Neural crest cell (in vitro differentiated cells): ENCODE measurements at regions not wholly inside any gene's neighbourhood (a gene's known extent, or its start where the extent isn't known, plus 50 kb on each side); places are given as distances from the start of the nearest gene placed in this dataset.

Experiments
- DNase-seq: peaks from one replicate; pipeline ENCODE4 v3.0.0; 2021; ENCODE audit warnings: low read depth, mixed read lengths, low spot score
- H3K27ac Mint-ChIP-seq: one replicate; pipeline ENCODE4 v1.8.0; 2021; ENCODE audit warnings: mild to moderate bottlenecking, mixed read lengths; ENCODE audit not compliant: unreplicated experiment
- H3K27me3 Mint-ChIP-seq: 2 replicates; pipeline ENCODE4 v1.8.0; 2021; ENCODE audit warnings: low read depth, mild to moderate bottlenecking, mixed read lengths
- H3K36me3 Mint-ChIP-seq: 2 replicates; pipeline ENCODE4 v1.8.0; 2021; ENCODE audit warnings: low read depth, mild to moderate bottlenecking, mixed read lengths
- H3K4me1 Mint-ChIP-seq: 2 replicates; pipeline ENCODE4 v1.8.0; 2021; ENCODE audit warnings: mixed read lengths
- H3K4me3 Mint-ChIP-seq: one replicate; pipeline ENCODE4 v1.8.0; 2021; ENCODE audit warnings: mild to moderate bottlenecking, mixed read lengths
- H3K9me3 Mint-ChIP-seq: 2 replicates; pipeline ENCODE4 v1.8.0; 2021; ENCODE audit warnings: mixed read lengths
- TF ChIP-seq, protein P1 (sequence below): fragments of 200-600 bp; sonication (generic); conservative IDR thresholded peaks from 2 replicates; pipeline ENCODE4 v1.5.0; 2021; ENCODE audit warnings: antibody characterized with exemption, mild to moderate bottlenecking

DNA sequence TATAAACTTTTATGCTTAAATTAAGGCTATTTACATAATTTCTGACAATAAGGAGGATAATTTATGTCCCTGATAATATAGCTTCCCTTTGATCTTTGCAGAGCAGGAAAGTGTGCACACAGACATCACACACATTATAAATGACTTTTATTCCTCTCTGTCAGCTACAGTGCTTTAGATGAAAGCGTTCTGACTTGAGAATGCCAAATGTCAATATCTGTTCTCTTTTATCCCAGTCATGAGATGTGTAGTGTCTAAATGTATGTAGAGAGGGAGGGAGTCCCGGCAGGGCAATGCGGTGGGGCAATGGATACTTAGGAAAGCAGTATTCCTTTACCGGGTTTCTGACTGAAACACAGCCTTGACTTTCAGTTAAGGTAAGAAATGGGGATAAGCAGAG lies 225.4 kb upstream of the CHORDC1 start:
- Mint-ChIP-seq H3K4me3 (no peak overlapping the region), H3K36me3 (no peaks in the 10 kb centered on the region), H3K4me1 (peaks cover 3% of the 10 kb centered on the region), H3K27ac (no peak overlapping the region), H3K9me3 (no peaks in the 10 kb centered on the region), H3K27me3 (no peaks in the 10 kb centered on the region)
- TF ChIP-seq, protein P1, sequence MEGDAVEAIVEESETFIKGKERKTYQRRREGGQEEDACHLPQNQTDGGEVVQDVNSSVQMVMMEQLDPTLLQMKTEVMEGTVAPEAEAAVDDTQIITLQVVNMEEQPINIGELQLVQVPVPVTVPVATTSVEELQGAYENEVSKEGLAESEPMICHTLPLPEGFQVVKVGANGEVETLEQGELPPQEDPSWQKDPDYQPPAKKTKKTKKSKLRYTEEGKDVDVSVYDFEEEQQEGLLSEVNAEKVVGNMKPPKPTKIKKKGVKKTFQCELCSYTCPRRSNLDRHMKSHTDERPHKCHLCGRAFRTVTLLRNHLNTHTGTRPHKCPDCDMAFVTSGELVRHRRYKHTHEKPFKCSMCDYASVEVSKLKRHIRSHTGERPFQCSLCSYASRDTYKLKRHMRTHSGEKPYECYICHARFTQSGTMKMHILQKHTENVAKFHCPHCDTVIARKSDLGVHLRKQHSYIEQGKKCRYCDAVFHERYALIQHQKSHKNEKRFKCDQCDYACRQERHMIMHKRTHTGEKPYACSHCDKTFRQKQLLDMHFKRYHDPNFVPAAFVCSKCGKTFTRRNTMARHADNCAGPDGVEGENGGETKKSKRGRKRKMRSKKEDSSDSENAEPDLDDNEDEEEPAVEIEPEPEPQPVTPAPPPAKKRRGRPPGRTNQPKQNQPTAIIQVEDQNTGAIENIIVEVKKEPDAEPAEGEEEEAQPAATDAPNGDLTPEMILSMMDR, result no peak
- no peak for DNase-seq

DNA sequence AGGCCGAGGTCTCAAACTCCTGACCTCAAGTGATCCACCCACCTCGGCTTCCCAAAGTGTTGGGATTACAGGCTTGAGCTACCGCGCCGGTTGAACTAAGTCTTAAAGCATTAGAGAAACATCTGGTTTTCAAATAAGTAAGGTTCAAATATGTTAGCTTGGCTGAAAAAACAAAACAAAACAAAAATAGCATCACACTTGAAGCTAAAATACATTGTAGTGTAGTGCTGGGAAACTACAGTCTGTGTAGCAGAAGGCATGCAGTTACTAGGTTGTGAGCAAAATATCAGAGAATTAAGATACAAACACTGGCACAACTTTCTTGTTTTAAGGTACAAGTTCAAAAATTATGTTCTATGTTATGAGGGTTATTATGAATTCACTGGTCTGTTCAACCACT lies 224.8 kb upstream of the CHORDC1 start:
- Mint-ChIP-seq H3K4me1 (peaks cover 3% of the 10 kb centered on the region), H3K9me3 (no peaks in the 10 kb centered on the region), H3K36me3 (no peaks in the 10 kb centered on the region), H3K27ac (no peak overlapping the region), H3K27me3 (no peaks in the 10 kb centered on the region), H3K4me3 (no peak overlapping the region)
- no peak for DNase-seq
- TF ChIP-seq, protein P1, result no peak

DNA sequence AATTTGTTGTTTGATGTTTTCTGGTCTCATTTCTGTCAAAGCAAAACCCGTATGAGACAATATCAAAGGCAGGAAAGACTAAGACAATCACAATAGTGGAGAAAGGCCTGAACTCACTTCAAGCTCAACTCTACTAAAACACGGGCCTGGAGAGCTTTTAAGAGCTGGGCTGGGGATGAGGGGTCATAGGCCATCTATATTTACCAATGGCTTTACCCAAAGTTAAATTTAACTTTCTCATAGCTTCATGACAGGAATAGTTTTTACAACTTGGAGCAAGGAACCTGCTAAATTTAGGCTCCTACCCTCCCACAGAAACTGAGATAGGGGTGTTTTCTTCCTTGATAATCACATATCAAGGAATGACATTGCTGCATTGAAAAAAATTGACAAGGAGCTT lies 223.4 kb upstream of the CHORDC1 start:
- Mint-ChIP-seq H3K4me1 (peaks cover 3% of the 10 kb centered on the region), H3K36me3 (no peaks in the 10 kb centered on the region), H3K4me3 (no peak overlapping the region), H3K27me3 (no peaks in the 10 kb centered on the region), H3K9me3 (no peaks in the 10 kb centered on the region), H3K27ac (no peak overlapping the region)
- TF ChIP-seq, protein P1, result no peak
- no peak for DNase-seq

DNA sequence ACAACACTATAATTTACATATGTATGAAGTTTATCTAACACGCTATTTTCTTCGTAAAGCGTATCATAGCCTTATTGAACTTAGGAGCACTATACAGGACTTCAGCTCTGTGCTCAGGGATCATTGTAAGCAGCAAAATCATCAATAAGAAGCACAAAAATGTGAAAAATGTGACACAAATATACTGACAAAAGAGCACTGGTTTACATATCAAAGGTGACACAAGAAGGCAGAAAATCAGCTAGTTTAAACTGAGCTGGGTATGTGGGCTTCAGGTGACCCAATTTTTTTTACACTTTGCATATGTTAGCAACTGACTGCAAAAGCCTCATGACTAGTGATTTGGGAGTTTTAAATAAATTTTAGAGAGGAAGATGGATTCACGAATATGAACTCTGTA lies 215.2 kb upstream of the CHORDC1 start:
- Mint-ChIP-seq H3K4me1 (no peaks in the 10 kb centered on the region), H3K27ac (no peak overlapping the region), H3K36me3 (no peaks in the 10 kb centered on the region), H3K27me3 (no peaks in the 10 kb centered on the region), H3K4me3 (no peak overlapping the region), H3K9me3 (no peaks in the 10 kb centered on the region)
- no peak for DNase-seq
- TF ChIP-seq, protein P1, result no peak

DNA sequence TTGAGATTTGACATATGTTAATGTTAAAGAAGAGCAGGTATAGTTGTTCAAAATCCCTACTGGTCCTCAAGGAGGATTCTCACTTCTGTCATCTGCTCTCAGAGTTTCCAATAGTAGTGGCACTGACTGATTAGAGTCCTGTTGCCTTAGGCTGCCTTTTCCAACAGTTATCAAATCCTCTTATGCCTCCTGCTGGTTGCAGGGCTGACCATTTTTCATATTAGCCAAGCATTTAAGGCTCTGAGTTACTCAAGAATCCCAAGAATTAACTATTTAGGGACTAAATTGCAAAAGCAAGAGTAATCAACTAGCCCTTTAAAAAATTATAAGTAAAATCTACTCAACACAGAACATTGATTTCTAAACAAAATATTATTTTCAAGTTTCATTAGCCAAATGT lies 212.0 kb upstream of the CHORDC1 start:
- Mint-ChIP-seq H3K27ac (no peak overlapping the region), H3K4me3 (no peak overlapping the region), H3K4me1 (no peaks in the 10 kb centered on the region), H3K27me3 (no peaks in the 10 kb centered on the region), H3K36me3 (no peaks in the 10 kb centered on the region), H3K9me3 (no peaks in the 10 kb centered on the region)
- DNase-seq, result no peak
- TF ChIP-seq, protein P1, result peak; percentile 61

DNA sequence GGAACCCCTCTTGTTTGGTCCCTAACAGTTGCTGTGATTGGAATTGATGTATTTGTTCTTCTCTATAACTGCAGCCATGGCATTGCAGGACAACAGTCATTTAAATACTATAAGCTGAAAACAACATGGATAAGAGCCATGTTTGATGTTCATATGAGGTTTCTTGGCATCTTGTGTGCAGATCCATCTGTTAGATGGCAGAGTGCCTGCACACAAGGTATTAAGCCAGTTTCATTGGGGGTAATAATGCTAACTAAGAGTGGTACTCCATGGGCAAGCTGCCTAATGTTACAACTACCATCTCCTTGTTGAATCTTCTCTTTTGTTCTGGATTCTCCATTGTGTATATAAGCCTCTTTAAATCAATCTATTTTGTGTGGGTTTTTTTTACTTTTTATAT lies 206.0 kb upstream of the CHORDC1 start:
- TF ChIP-seq, protein P1, result no peak
- H3K4me3 Mint-ChIP-seq, result no peak overlapping the region
- no peaks in the 10 kb centered on the region for H3K27me3 Mint-ChIP-seq
- DNase-seq, result no peak
- H3K9me3 Mint-ChIP-seq, result no peaks in the 10 kb centered on the region
- H3K27ac Mint-ChIP-seq, result no peak overlapping the region
- no peaks in the 10 kb centered on the region for H3K4me1 Mint-ChIP-seq
- no peaks in the 10 kb centered on the region for H3K36me3 Mint-ChIP-seq
